IMR-90 (cell line): ENCODE measurements at regions not wholly inside any gene's neighbourhood (a gene's known extent, or its start where the extent isn't known, plus 50 kb on each side); places are given as distances from the start of the nearest gene placed in this dataset.

Experiments used
- ATAC-seq: fragments of 200-7000 bp; cut with Tn5 transposase; 2 replicates; pipeline ENCODE4 v1.9.1; 2020; ENCODE audit warnings: low read depth, mild to moderate bottlenecking, moderate library complexity
- BruUV-seq: library from RNA; stranded (reverse); fragments of 400-500 nt; replicated peaks from 2 replicates; lab custom pipeline; 2021; lab: Mats Ljungman, UMichigan
- CTCF ChIA-PET: fragments of 300-600 bp; formaldehyde crosslinking; extraction: SDS; loops from one replicate; lab custom pipeline; 2021; ENCODE audit warnings: antibody characterized with exemption; lab: Yijun Ruan, JAX
- POLR2A ChIA-PET: fragments of 300-600 bp; sonication (Branson Sonifier 250); formaldehyde crosslinking; loops from one replicate; lab custom pipeline; 2022; ENCODE audit warnings: antibody characterized with exemption; ENCODE audit not compliant: unreplicated experiment; lab: Charles Lee
- DNase-seq: peaks from one replicate; pipeline ENCODE4 v3.0.0; 2013
- H2AFZ ChIP-seq: replicated peaks from 2 replicates; pipeline ENCODE3; 2013; ENCODE audit warnings: low read length, mild to moderate bottlenecking; ENCODE audit not compliant: poor library complexity
- H2AK5ac ChIP-seq: 2 replicates; pipeline ENCODE4 v1.6.1; 2013; ENCODE audit warnings: low read depth, low read length, inconsistent platforms
- H2AK9ac ChIP-seq: replicated peaks from 2 replicates; pipeline ENCODE3; 2013; ENCODE audit warnings: mild to moderate bottlenecking, low read depth, low read length, moderate library complexity; ENCODE audit not compliant: poor library complexity
- H2BK120ac ChIP-seq: 2 replicates; pipeline ENCODE4 v1.6.1; 2013; ENCODE audit warnings: low read depth, low read length, inconsistent platforms
- H2BK15ac ChIP-seq: 3 replicates; pipeline ENCODE4 v1.6.1; 2013; ENCODE audit warnings: low read depth, low read length, inconsistent platforms
- H2BK20ac ChIP-seq: 2 replicates; pipeline ENCODE4 v1.6.1; 2013; ENCODE audit warnings: low read depth, mild to moderate bottlenecking, inconsistent platforms, low read length, moderate library complexity
- H2BK5ac ChIP-seq: 2 replicates; pipeline ENCODE4 v1.6.1; 2013; ENCODE audit warnings: mild to moderate bottlenecking, low read depth, low read length, inconsistent platforms; ENCODE audit not compliant: poor library complexity, severe bottlenecking
- H3K14ac ChIP-seq: replicated peaks from 2 replicates; pipeline ENCODE4 v1.6.1; 2013; ENCODE audit warnings: low read depth, low read length, inconsistent platforms
- H3K18ac ChIP-seq: 2 replicates; pipeline ENCODE4 v1.6.1; 2013; ENCODE audit warnings: low read depth, low read length, control low read depth
- H3K23ac ChIP-seq: 2 replicates; pipeline ENCODE4 v1.6.1; 2013; ENCODE audit warnings: low read depth, low read length, inconsistent platforms
- H3K27ac ChIP-seq: 2 replicates; pipeline ENCODE4 v1.5.1; 2013; ENCODE audit warnings: mild to moderate bottlenecking, control low read depth, low read length; ENCODE audit not compliant: insufficient read depth
- H3K27me3 ChIP-seq: 2 replicates; pipeline ENCODE4 v1.6.1; 2013; ENCODE audit warnings: low read length; ENCODE audit not compliant: control insufficient read depth, insufficient read depth
- H3K36me3 ChIP-seq: 2 replicates; pipeline ENCODE4 v1.6.1; 2013; ENCODE audit warnings: low read length, mixed read lengths; ENCODE audit not compliant: control insufficient read depth, insufficient read depth
- H3K4ac ChIP-seq: 2 replicates; pipeline ENCODE4 v1.6.1; 2013; ENCODE audit warnings: low read depth, low read length, inconsistent platforms
- H3K4me1 ChIP-seq: 2 replicates; pipeline ENCODE4 v1.6.1; 2013; ENCODE audit warnings: low read length, mixed read lengths; ENCODE audit not compliant: control insufficient read depth, insufficient read depth
- H3K4me2 ChIP-seq: 2 replicates; pipeline ENCODE4 v1.6.1; 2013; ENCODE audit warnings: low read depth, mild to moderate bottlenecking, control low read depth, low read length, moderate library complexity
- H3K4me3 ChIP-seq: 2 replicates; pipeline ENCODE4 v1.5.1; 2013; ENCODE audit warnings: low read depth, mild to moderate bottlenecking, control low read depth, low read length, moderate library complexity; ENCODE audit not compliant: insufficient read depth
- H3K56ac ChIP-seq: 2 replicates; pipeline ENCODE4 v1.6.1; 2013; ENCODE audit warnings: low read length, inconsistent platforms; ENCODE audit not compliant: insufficient read depth; ENCODE audit errors: extremely low read depth
- H3K79me1 ChIP-seq, 2 experiments: 2 replicates each; pipeline ENCODE4 v1.6.1; 2013; ENCODE audit warnings: low read length in 2 of 2, inconsistent platforms in 1 of 2, low read depth in 1 of 2
- H3K9ac ChIP-seq: 2 replicates; pipeline ENCODE4 v1.6.1; 2013; ENCODE audit warnings: low read depth, low read length, control low read depth
- H3K9me1 ChIP-seq: 2 replicates; pipeline ENCODE4 v1.6.1; 2013; ENCODE audit warnings: low read length, inconsistent platforms; ENCODE audit not compliant: insufficient read depth
- H3K9me3 ChIP-seq: 2 replicates; pipeline ENCODE4 v1.6.1; 2013; ENCODE audit warnings: low read length; ENCODE audit not compliant: control insufficient read depth, insufficient read depth
- H4K20me1 ChIP-seq: 2 replicates; pipeline ENCODE4 v1.6.1; 2013; ENCODE audit warnings: low read length, inconsistent platforms; ENCODE audit not compliant: insufficient read depth
- H4K5ac ChIP-seq: 2 replicates; pipeline ENCODE4 v1.6.1; 2013; ENCODE audit warnings: mild to moderate bottlenecking, low read depth, low read length, control low read depth
- H4K8ac ChIP-seq, 2 experiments: 2 replicates each; pipeline ENCODE4 v1.6.1; 2013; ENCODE audit warnings: low read depth in 2 of 2, low read length in 2 of 2, control low read depth in 1 of 2, inconsistent platforms in 1 of 2
- H4K91ac ChIP-seq: 2 replicates; pipeline ENCODE4 v1.6.1; 2013; ENCODE audit warnings: low read depth, low read length, inconsistent platforms; ENCODE audit not compliant: insufficient read depth
- BHLHE40 ChIP-seq: fragments of 150-350 bp; IDR thresholded peaks from 2 replicates; pipeline ENCODE4 v1.6.1; 2016; ENCODE audit warnings: mild to moderate bottlenecking, low read depth, low read length
- CEBPB ChIP-seq: IDR thresholded peaks from 2 replicates; pipeline ENCODE4 v1.6.1; 2012; ENCODE audit warnings: low read depth, low read length, improper control_type of control experiment
- CHD1 ChIP-seq: IDR thresholded peaks from 2 replicates; pipeline ENCODE4 v1.6.1; 2012; ENCODE audit warnings: low read depth, low read length, improper control_type of control experiment
- FOS ChIP-seq: fragments of 150-350 bp; IDR thresholded peaks from 2 replicates; pipeline ENCODE4 v1.6.1; 2016; ENCODE audit warnings: low read depth, low read length
- MAFK ChIP-seq: IDR thresholded peaks from 2 replicates; pipeline ENCODE4 v1.6.1; 2012; ENCODE audit warnings: low read depth, low read length, improper control_type of control experiment
- MAZ ChIP-seq: IDR thresholded peaks from 2 replicates; pipeline ENCODE4 v1.6.1; 2012; ENCODE audit warnings: low read depth, mild to moderate bottlenecking, low read length, improper control_type of control experiment, moderate library complexity, borderline replicate concordance
- MXI1 ChIP-seq: IDR thresholded peaks from 2 replicates; pipeline ENCODE4 v1.6.1; 2012; ENCODE audit warnings: low read depth, mild to moderate bottlenecking, low read length, moderate library complexity, borderline replicate concordance
- NFE2L2 ChIP-seq: fragments of 150-350 bp; IDR thresholded peaks from 2 replicates; pipeline ENCODE4 v1.6.1; 2016; ENCODE audit warnings: low read depth, mild to moderate bottlenecking, low read length
- POLR2A ChIP-seq: IDR thresholded peaks from 2 replicates; pipeline ENCODE4 v1.6.1; 2012; ENCODE audit warnings: mild to moderate bottlenecking, low read depth, low read length
- RAD21 ChIP-seq: IDR thresholded peaks from 2 replicates; pipeline ENCODE4 v1.6.1; 2012; ENCODE audit warnings: low read length, improper control_type of control experiment
- RCOR1 ChIP-seq: IDR thresholded peaks from 2 replicates; pipeline ENCODE4 v1.6.1; 2012; ENCODE audit warnings: mild to moderate bottlenecking, low read length, improper control_type of control experiment; ENCODE audit not compliant: insufficient replicate concordance
- RFX5 ChIP-seq: IDR thresholded peaks from 2 replicates; pipeline ENCODE4 v1.8.0; 2012; ENCODE audit warnings: low read depth, mild to moderate bottlenecking, low read length, moderate library complexity
- SMC3 ChIP-seq: fragments of 150-350 bp; IDR thresholded peaks from 2 replicates; pipeline ENCODE4 v1.6.1; 2016; ENCODE audit warnings: low read depth, mild to moderate bottlenecking, antibody characterized with exemption, low read length, moderate library complexity
- USF2 ChIP-seq: fragments of 150-350 bp; IDR thresholded peaks from 2 replicates; pipeline ENCODE4 v1.6.1; 2017; ENCODE audit warnings: mild to moderate bottlenecking, antibody characterized with exemption, low read length, low read depth
- dilution Hi-C: fragments of 300-500 bp; cut with HindIII; formaldehyde crosslinking; loops from one replicate; pipeline ENCODE4 v1.14.3; 2018; ENCODE audit warnings: low sequenced_read_pairs; ENCODE audit not compliant: unreplicated experiment
- in situ Hi-C: fragments of 300-500 bp; cut with MboI; formaldehyde crosslinking; loops from 3 replicates; pipeline ENCODE4 v1.14.3; 2019; ENCODE audit warnings: low sequenced_read_pairs, inconsistent platforms, mixed read lengths
- intact Hi-C: fragments of 100-400 bp; cut with micrococcal nuclease; formaldehyde crosslinking; loops from 2 replicates; pipeline ENCODE4 v1.10.0; 2022
- TF ChIP-seq, protein P1 (sequence below): conservative IDR thresholded peaks from 2 replicates; pipeline ENCODE4 v1.5.1; 2012; ENCODE audit warnings: mild to moderate bottlenecking, low read depth, low read length, improper control_type of control experiment
- TF ChIP-seq, protein P2 (sequence below): fragments of 150-350 bp; IDR thresholded peaks from 2 replicates; pipeline ENCODE4 v1.6.1; 2016; ENCODE audit warnings: low read depth, mild to moderate bottlenecking, low read length, moderate library complexity, borderline replicate concordance

DNA sequence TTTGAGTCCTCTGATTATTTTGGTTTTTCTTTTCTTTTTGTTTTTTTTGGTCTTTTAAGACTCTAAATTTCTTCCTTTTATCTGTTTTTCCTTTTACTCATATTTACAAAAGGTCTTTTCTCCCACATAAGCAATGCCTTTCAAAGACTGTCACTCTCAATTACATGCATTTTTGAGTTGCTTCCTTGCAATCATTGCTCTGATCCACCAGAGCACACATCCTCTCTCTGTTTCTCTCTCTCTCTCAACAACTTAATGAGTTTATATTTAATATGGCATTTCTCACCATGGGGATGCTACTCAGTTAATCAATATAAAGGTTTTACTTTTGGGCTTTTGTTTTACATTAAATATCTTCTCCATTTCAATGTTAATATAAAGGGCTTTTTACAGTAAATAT, 62.7 kb upstream of the OR10AD1 start:
- Histone ChIP-seq H2BK20ac (no peak overlapping the region), H2BK5ac (no peak overlapping the region), H3K18ac (no peak overlapping the region), H2BK15ac (no peak overlapping the region), H4K5ac (no peak overlapping the region), H3K27me3 (no peaks in the 10 kb centered on the region; the same call in 1 of the 2 replicates), H3K9me3 (no peaks in the 10 kb centered on the region), H3K4ac (no peak overlapping the region), H3K56ac (no peak overlapping the region), H3K9me1 (no peaks in the 10 kb centered on the region), H3K27ac (no peak overlapping the region), H3K23ac (no peak overlapping the region), H3K79me1 (no peaks in the 10 kb centered on the region), H3K4me1 (no peaks in the 10 kb centered on the region), H3K9ac (no peak overlapping the region), H3K14ac (no peak overlapping the region), H2AK5ac (no peak overlapping the region), H3K36me3 (no peaks in the 10 kb centered on the region), H3K4me3 (no peak overlapping the region), H2AFZ (no peak overlapping the region), H2AK9ac (no peak overlapping the region), H4K91ac (no peak overlapping the region), H4K8ac (no peak overlapping the region), H2BK120ac (no peak overlapping the region), H4K20me1 (no peaks in the 10 kb centered on the region), H3K4me2 (no peak overlapping the region)
- CTCF ChIA-PET: no interaction called here
- intact Hi-C loops: no loop called here
- no peak for TF ChIP-seq FOS
- TF ChIP-seq, protein P1, sequence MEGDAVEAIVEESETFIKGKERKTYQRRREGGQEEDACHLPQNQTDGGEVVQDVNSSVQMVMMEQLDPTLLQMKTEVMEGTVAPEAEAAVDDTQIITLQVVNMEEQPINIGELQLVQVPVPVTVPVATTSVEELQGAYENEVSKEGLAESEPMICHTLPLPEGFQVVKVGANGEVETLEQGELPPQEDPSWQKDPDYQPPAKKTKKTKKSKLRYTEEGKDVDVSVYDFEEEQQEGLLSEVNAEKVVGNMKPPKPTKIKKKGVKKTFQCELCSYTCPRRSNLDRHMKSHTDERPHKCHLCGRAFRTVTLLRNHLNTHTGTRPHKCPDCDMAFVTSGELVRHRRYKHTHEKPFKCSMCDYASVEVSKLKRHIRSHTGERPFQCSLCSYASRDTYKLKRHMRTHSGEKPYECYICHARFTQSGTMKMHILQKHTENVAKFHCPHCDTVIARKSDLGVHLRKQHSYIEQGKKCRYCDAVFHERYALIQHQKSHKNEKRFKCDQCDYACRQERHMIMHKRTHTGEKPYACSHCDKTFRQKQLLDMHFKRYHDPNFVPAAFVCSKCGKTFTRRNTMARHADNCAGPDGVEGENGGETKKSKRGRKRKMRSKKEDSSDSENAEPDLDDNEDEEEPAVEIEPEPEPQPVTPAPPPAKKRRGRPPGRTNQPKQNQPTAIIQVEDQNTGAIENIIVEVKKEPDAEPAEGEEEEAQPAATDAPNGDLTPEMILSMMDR: no peak
- TF ChIP-seq RAD21: no peak
- TF ChIP-seq RCOR1: no peak
- no peak for TF ChIP-seq CEBPB
- TF ChIP-seq RFX5: no peak
- TF ChIP-seq SMC3: no peak
- TF ChIP-seq BHLHE40: no peak
- TF ChIP-seq POLR2A: no peak
- no peak for TF ChIP-seq MAFK
- no peak for TF ChIP-seq CHD1
- TF ChIP-seq MXI1: no peak
- TF ChIP-seq NFE2L2: no peak
- no peak for TF ChIP-seq MAZ
- TF ChIP-seq USF2: no peak
- TF ChIP-seq, protein P2, sequence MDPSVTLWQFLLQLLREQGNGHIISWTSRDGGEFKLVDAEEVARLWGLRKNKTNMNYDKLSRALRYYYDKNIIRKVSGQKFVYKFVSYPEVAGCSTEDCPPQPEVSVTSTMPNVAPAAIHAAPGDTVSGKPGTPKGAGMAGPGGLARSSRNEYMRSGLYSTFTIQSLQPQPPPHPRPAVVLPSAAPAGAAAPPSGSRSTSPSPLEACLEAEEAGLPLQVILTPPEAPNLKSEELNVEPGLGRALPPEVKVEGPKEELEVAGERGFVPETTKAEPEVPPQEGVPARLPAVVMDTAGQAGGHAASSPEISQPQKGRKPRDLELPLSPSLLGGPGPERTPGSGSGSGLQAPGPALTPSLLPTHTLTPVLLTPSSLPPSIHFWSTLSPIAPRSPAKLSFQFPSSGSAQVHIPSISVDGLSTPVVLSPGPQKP: no peak
- POLR2A ChIA-PET: no interaction called here
- no TSS peak for BruUV-seq
- no peak for ATAC-seq
- dilution Hi-C loops: no loop called here
- in situ Hi-C loops: no loop called here
- DNase-seq: no peak
